GM12892 (cell line): ENCODE measurements at regions not wholly inside any gene's neighbourhood (a gene's known extent, or its start where the extent isn't known, plus 50 kb on each side); places are given as distances from the start of the nearest gene placed in this dataset.

Experiments used
- POLR2A ChIP-seq: IDR thresholded peaks from 2 replicates; pipeline ENCODE4 v1.6.1; 2011; ENCODE audit warnings: low read depth, low read length, control low read depth
- POLR2AphosphoS5 ChIP-seq: IDR thresholded peaks from 2 replicates; pipeline ENCODE4 v1.6.1; 2011; ENCODE audit warnings: low read depth, low read length, control low read depth
- TAF1 ChIP-seq: IDR thresholded peaks from 2 replicates; pipeline ENCODE4 v1.6.1; 2011; ENCODE audit warnings: low read depth, mild to moderate bottlenecking, control low read depth, low read length, borderline replicate concordance

- TF ChIP-seq POLR2A (no peak), TAF1 (no peak), POLR2AphosphoS5 (no peak)
These were observed 155.3 kb upstream of the CDH19 start for GRCh38 chr18:66759050-66759828.
